Upper lobe of left lung (tissue), 6 donors: ENCODE measurements at regions not wholly inside any gene's neighbourhood (a gene's known extent, or its start where the extent isn't known, plus 50 kb on each side); places are given as distances from the start of the nearest gene placed in this dataset.

ENCODE experiments used
- ATAC-seq, 2 donors: fragments of 200-7000 bp; cut with Tn5 transposase; one replicate each; pipeline ENCODE4 v1.9.1; 2022; ENCODE audit warnings: mild to moderate bottlenecking in 2 of 2, moderate library complexity in 2 of 2; ENCODE audit not compliant: low FRiP score in 2 of 2
- DNase-seq, 2 donors: peaks; one replicate each; pipeline ENCODE4 v3.0.0-alpha.2; 2019 to 2020
- H3K27ac ChIP-seq, 4 donors: fragments of 200-600 bp; sonication (generic); one replicate each; pipeline ENCODE4 v1.5.1; 2016 to 2019
- H3K27me3 ChIP-seq, 4 donors: fragments of 200-600 bp; sonication (generic); one replicate each; pipeline ENCODE4 v1.5.1; 2017 to 2019
- H3K36me3 ChIP-seq, 4 donors: fragments of 200-600 bp; sonication (generic); one replicate each; pipeline ENCODE4 v1.5.1; 2016 to 2019
- H3K4me1 ChIP-seq, 4 donors: fragments of 200-600 bp; sonication (generic); one replicate each; pipeline ENCODE4 v1.5.1; 2018 to 2019
- H3K4me3 ChIP-seq, 4 donors: fragments of 200-600 bp; sonication (generic); one replicate each; pipeline ENCODE4 v1.5.1; 2017 to 2019; ENCODE audit warnings: mild to moderate bottlenecking in 2 of 4, moderate library complexity in 1 of 4
- H3K9me3 ChIP-seq, 4 donors: fragments of 200-600 bp; sonication (generic); one replicate each; pipeline ENCODE4 v1.5.1; 2018 to 2019
- CTCF ChIP-seq, 6 experiments: fragments of 450-650 bp in 4 of 6; fragments of 200-600 bp in 2 of 6; sonication (generic) in 2 of 6; IDR thresholded peaks; one replicate each; pipeline ENCODE4 v1.5.1; 2016 to 2019; ENCODE audit warnings: antibody characterized with exemption in 6 of 6
- EP300 ChIP-seq, 4 donors: sonication (generic); formaldehyde crosslinking; IDR thresholded peaks; one replicate each; pipeline ENCODE4 v1.5.1; 2017; ENCODE audit warnings: antibody characterized with exemption in 4 of 4, control low read depth in 2 of 4
- POLR2A ChIP-seq, 4 donors: fragments of 450-650 bp; IDR thresholded peaks; one replicate each; pipeline ENCODE4 v1.5.1; 2016 to 2017; ENCODE audit warnings: antibody characterized with exemption in 4 of 4, mild to moderate bottlenecking in 2 of 4
- POLR2AphosphoS5 ChIP-seq, 2 donors: sonication (generic); formaldehyde crosslinking; IDR thresholded peaks; one replicate each; pipeline ENCODE4 v1.5.1; 2017; ENCODE audit warnings: antibody characterized with exemption in 2 of 2
- WGBS, 2 donors: methylation state at CpG; one replicate each; pipeline ENCODE4 v1.1.5; 2017 to 2018; 5-methylcytosine and 5-hydroxymethylcytosine counted together
- donor health status: DM: no; HTN: no; CAD: no; lungs with moderate emphysema.
- donor health status: DM: no; HTN: yes; CAD: no; lungs with severe emphysema.

DNA sequence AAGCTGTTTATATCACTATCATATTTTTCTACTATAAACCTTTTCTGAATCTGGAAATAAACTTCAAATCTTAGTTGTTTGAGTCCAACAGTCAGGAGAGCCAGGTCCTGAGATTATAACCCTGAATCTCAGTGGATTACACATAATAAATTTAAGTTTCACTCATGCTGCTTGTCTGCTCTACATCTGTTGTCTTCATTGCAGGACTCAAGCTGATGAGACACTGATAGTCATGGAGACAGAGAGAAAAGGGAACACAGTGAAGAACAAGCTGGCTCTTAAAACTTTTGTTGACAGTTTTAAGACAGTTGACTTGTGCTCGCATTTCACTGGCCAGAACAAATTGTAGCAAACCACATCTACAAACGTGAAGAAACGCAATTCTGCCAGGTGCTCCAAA, 327.0 kb upstream of the CTSO start:
- H3K9me3 ChIP-seq, result no peaks in the 10 kb centered on the region
- DNase-seq (no peak), ATAC-seq (no peak)
- TF ChIP-seq EP300 (IDR thresholded peaks at IDR 0.05), result no peak
- no peak for TF ChIP-seq POLR2A (IDR thresholded peaks at IDR 0.05)
- TF ChIP-seq POLR2AphosphoS5 (IDR thresholded peaks at IDR 0.05), result no peak
- TF ChIP-seq CTCF (IDR thresholded peaks at IDR 0.05), result no peak
- no peaks in the 10 kb centered on the region for H3K27me3 ChIP-seq
- H3K27ac ChIP-seq, result no peak overlapping the region
- WGBS, 2 donors, result 54 to 77% methylated on average over 3 of the region's 3 CpGs
- no peak overlapping the region for H3K4me3 ChIP-seq
- H3K36me3 ChIP-seq, result no peaks in the 10 kb centered on the region
- no peaks in the 10 kb centered on the region for H3K4me1 ChIP-seq

DNA sequence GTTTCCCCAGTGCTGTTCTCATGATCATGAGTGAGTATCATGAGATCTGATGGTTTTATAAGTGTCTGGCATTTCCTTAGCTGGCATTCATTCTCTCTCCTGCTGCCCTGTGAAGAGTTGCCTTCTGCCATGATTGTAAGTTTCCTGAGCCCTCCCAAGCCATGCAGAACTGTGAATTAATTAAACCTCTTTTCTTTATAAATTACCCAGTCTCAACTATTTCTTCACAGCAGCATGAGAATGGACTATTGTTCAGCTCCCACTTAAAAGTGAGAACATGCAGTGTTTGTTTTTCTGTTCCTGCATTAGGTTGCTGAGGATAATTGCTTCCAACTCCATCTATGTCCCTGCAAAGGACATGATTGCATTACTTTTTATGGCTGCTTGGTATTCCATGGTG, 311.7 kb upstream of the CTSO start:
- Histone ChIP-seq H3K4me1 (no peaks in the 10 kb centered on the region), H3K27ac (no peak overlapping the region), H3K36me3 (no peaks in the 10 kb centered on the region), H3K9me3 (no peaks in the 10 kb centered on the region), H3K4me3 (no peak overlapping the region), H3K27me3 (no peaks in the 10 kb centered on the region)
- DNase-seq (no peak), ATAC-seq (no peak)
- TF ChIP-seq CTCF (IDR thresholded peaks at IDR 0.05) (no peak), POLR2AphosphoS5 (IDR thresholded peaks at IDR 0.05) (no peak), EP300 (IDR thresholded peaks at IDR 0.05) (no peak), POLR2A (IDR thresholded peaks at IDR 0.05) (no peak)

GRCh38 chr4:156261230-156261629, 307.6 kb upstream of the CTSO start:
- TF ChIP-seq CTCF (IDR thresholded peaks at IDR 0.05), result no peak
- TF ChIP-seq POLR2A (IDR thresholded peaks at IDR 0.05), result no peak
- TF ChIP-seq POLR2AphosphoS5 (IDR thresholded peaks at IDR 0.05), result no peak
- TF ChIP-seq EP300 (IDR thresholded peaks at IDR 0.05), result no peak
- DNase-seq (no peak), ATAC-seq (no peak)
- Histone ChIP-seq H3K4me1 (no peaks in the 10 kb centered on the region), H3K4me3 (no peak overlapping the region), H3K9me3 (no peaks in the 10 kb centered on the region), H3K27ac (no peak overlapping the region), H3K27me3 (no peaks in the 10 kb centered on the region), H3K36me3 (no peaks in the 10 kb centered on the region)
- WGBS, 2 donors, result 83 to 92% methylated on average over 1 of the region's 1 CpG

DNA sequence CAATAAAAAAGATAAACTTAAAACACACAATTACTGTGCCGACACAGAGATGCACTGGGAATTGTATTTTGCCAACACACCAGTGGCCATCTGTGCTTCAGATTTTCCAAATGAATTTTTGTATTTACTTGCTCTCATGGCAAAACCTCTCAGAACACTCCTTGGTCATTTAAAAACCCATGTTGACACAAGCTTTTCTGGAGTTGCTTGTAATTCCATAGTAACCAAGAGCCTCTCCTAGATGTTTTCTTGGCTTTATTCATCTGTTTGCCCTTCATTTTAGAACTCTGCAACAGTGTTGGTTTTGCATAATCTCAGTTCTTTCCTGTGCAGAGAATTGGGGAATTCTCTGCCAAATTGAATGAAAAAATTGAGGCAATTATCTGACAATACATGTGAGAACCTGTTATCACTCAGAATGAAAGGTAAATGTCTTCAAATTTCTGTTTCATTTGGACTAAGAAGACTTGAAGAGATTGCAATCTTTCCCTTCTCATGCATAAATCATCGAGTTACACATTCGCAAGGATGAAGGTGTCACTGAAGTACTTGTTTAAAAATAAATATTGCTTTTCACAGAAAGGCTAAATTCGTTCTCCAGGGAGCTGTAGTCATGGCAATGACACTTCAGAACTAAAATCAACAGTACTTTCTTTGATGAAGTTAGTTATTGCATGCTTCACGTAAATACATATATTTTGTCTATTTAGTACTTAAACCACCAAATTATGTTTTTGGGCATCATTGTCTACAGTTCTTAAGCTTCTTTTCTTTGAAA, 301.8 kb upstream of the CTSO start:
- DNase-seq (no peak), ATAC-seq (no peak)
- H3K36me3 ChIP-seq, result no peaks in the 10 kb centered on the region
- H3K4me1 ChIP-seq, result peaks cover 0 to 4% (median 0%) of the 10 kb centered on the region in 4 donors
- no peak overlapping the region for H3K27ac ChIP-seq
- no peaks in the 10 kb centered on the region for H3K9me3 ChIP-seq
- TF ChIP-seq POLR2A (IDR thresholded peaks at IDR 0.05) (no peak), POLR2AphosphoS5 (IDR thresholded peaks at IDR 0.05) (no peak), CTCF (IDR thresholded peaks at IDR 0.05) (no peak), EP300 (IDR thresholded peaks at IDR 0.05) (no peak)
- WGBS, 2 donors, result 43 to 49% methylated on average over 5 of the region's 5 CpGs
- H3K27me3 ChIP-seq, result no peaks in the 10 kb centered on the region
- H3K4me3 ChIP-seq, result no peak overlapping the region

- 64 to 71% methylated on average over 2 of the region's 2 CpGs for WGBS, 2 donors
- no peaks in the 10 kb centered on the region for H3K36me3 ChIP-seq
- no peak for TF ChIP-seq EP300 (IDR thresholded peaks at IDR 0.05)
- no peak for TF ChIP-seq POLR2A (IDR thresholded peaks at IDR 0.05)
- no peak for TF ChIP-seq POLR2AphosphoS5 (IDR thresholded peaks at IDR 0.05)
- TF ChIP-seq CTCF (IDR thresholded peaks at IDR 0.05), result no peak
- no peak overlapping the region for H3K4me3 ChIP-seq
- DNase-seq (no peak), ATAC-seq (no peak)
- no peaks in the 10 kb centered on the region for H3K9me3 ChIP-seq
- H3K4me1 ChIP-seq, result peaks cover 0 to 4% (median 0%) of the 10 kb centered on the region in 4 donors
- H3K27me3 ChIP-seq, result no peaks in the 10 kb centered on the region
- H3K27ac ChIP-seq, result no peak overlapping the region
Observed at GRCh38 chr4:156252358-156252921, 298.8 kb upstream of the CTSO start.
